Large intestine (tissue), 3 donors: ENCODE measurements at regions not wholly inside any gene's neighbourhood (a gene's known extent, or its start where the extent isn't known, plus 50 kb on each side); places are given as distances from the start of the nearest gene placed in this dataset.

Experiments used
- DNase-seq, 2 donors: peaks; one replicate each; pipeline versions ENCODE4 v3.0.0 to v3.0.0-alpha.2; 2013
- H3K27ac ChIP-seq: one replicate; pipeline ENCODE4 v1.5.1; 2013; ENCODE audit warnings: low read length
- H3K27me3 ChIP-seq: 2 replicates; pipeline ENCODE4 v1.6.1; 2013; ENCODE audit warnings: low read length; ENCODE audit not compliant: control insufficient read depth, insufficient read depth
- H3K36me3 ChIP-seq: 2 replicates; pipeline ENCODE4 v1.6.1; 2013; ENCODE audit warnings: low read length; ENCODE audit not compliant: control insufficient read depth, insufficient read depth
- H3K4me1 ChIP-seq: one replicate; pipeline ENCODE4 v1.6.1; 2013; ENCODE audit warnings: low read length; ENCODE audit not compliant: control insufficient read depth, insufficient read depth
- H3K4me3 ChIP-seq: one replicate; pipeline ENCODE4 v1.5.1; 2013; ENCODE audit warnings: low read length
- H3K9me3 ChIP-seq: one replicate; pipeline ENCODE4 v1.6.1; 2013; ENCODE audit warnings: mild to moderate bottlenecking, low read depth, low read length, moderate library complexity; ENCODE audit not compliant: control insufficient read depth
- WGBS: methylation state at CpG from one replicate; pipeline ENCODE4 v1.1.5; 2013; ENCODE audit warnings: low lambda C conversion rate; ENCODE audit not compliant: insufficient coverage; 5-methylcytosine and 5-hydroxymethylcytosine counted together

- Histone ChIP-seq H3K4me1 (no peaks in the 10 kb centered on the region), H3K27me3 (no peaks in the 10 kb centered on the region), H3K9me3 (no peaks in the 10 kb centered on the region), H3K36me3 (no peaks in the 10 kb centered on the region), H3K4me3 (no peak overlapping the region), H3K27ac (no peak overlapping the region)
- DNase-seq: no peak
- WGBS: 63% methylated on average over 2 of the region's 6 CpGs
These were observed 175.7 kb downstream of the CHRM3 start for GRCh38 chr1:239562095-239562494.

- H3K4me1 ChIP-seq: no peaks in the 10 kb centered on the region
- H3K4me3 ChIP-seq: no peak overlapping the region
- WGBS: 100% methylated on average over 1 of the region's 2 CpGs
- no peaks in the 10 kb centered on the region for H3K27me3 ChIP-seq
- no peaks in the 10 kb centered on the region for H3K9me3 ChIP-seq
- no peaks in the 10 kb centered on the region for H3K36me3 ChIP-seq
- DNase-seq: no peak
- no peak overlapping the region for H3K27ac ChIP-seq
These were observed 177.3 kb downstream of the CHRM3 start for GRCh38 chr1:239563681-239564080.

- Histone ChIP-seq H3K4me1 (no peaks in the 10 kb centered on the region), H3K27ac (no peak overlapping the region), H3K27me3 (no peaks in the 10 kb centered on the region), H3K9me3 (no peaks in the 10 kb centered on the region), H3K4me3 (no peak overlapping the region), H3K36me3 (no peaks in the 10 kb centered on the region)
- no peak for DNase-seq
- WGBS: 100% methylated on average over 2 of the region's 7 CpGs
These were observed 179.7 kb downstream of the CHRM3 start for GRCh38 chr1:239566074-239566473.

GRCh38 chr1:239570878-239571277 lies 184.5 kb downstream of the CHRM3 start:
- H3K27ac ChIP-seq: no peak overlapping the region
- H3K4me1 ChIP-seq: no peaks in the 10 kb centered on the region
- H3K27me3 ChIP-seq: no peaks in the 10 kb centered on the region
- no peaks in the 10 kb centered on the region for H3K9me3 ChIP-seq
- no CpG with 5 or more reads among the region's 3 CpGs for WGBS
- H3K36me3 ChIP-seq: no peaks in the 10 kb centered on the region
- H3K4me3 ChIP-seq: no peak overlapping the region
- peak in 1 of 2 donors; percentile 37 for DNase-seq

- no peak for DNase-seq
- Histone ChIP-seq H3K4me1 (no peaks in the 10 kb centered on the region), H3K4me3 (no peak overlapping the region), H3K27ac (no peak overlapping the region), H3K27me3 (no peaks in the 10 kb centered on the region), H3K36me3 (no peaks in the 10 kb centered on the region), H3K9me3 (no peaks in the 10 kb centered on the region)
- whole genome bisulfite sequencing: no CpG with 5 or more reads among the region's 4 CpGs
These were observed 185.8 kb downstream of the CHRM3 start for GRCh38 chr1:239572183-239572582.

- H3K27me3 ChIP-seq: no peaks in the 10 kb centered on the region
- no peak overlapping the region for H3K27ac ChIP-seq
- H3K4me3 ChIP-seq: no peak overlapping the region
- 100% methylated on average over 2 of the region's 2 CpGs for WGBS
- no peaks in the 10 kb centered on the region for H3K4me1 ChIP-seq
- no peaks in the 10 kb centered on the region for H3K36me3 ChIP-seq
- no peak for DNase-seq
- H3K9me3 ChIP-seq: no peaks in the 10 kb centered on the region
These were observed 187.7 kb downstream of the CHRM3 start for GRCh38 chr1:239574112-239574511.

GRCh38 chr1:239575113-239575512 lies 188.7 kb downstream of the CHRM3 start:
- Histone ChIP-seq H3K36me3 (no peaks in the 10 kb centered on the region), H3K27me3 (no peaks in the 10 kb centered on the region), H3K4me1 (no peaks in the 10 kb centered on the region), H3K9me3 (no peaks in the 10 kb centered on the region), H3K4me3 (no peak overlapping the region), H3K27ac (no peak overlapping the region)
- no CpG with 5 or more reads among the region's 2 CpGs for whole genome bisulfite sequencing
- DNase-seq: no peak

GRCh38 chr1:239583536-239583935 lies 197.2 kb downstream of the CHRM3 start:
- peak in 1 of 2 donors; percentile 16 for DNase-seq
- WGBS: 40% methylated on average over 1 of the region's 1 CpG
- Histone ChIP-seq H3K36me3 (no peaks in the 10 kb centered on the region), H3K4me3 (no peak overlapping the region), H3K27me3 (no peaks in the 10 kb centered on the region), H3K9me3 (no peaks in the 10 kb centered on the region), H3K4me1 (no peaks in the 10 kb centered on the region), H3K27ac (no peak overlapping the region)

GRCh38 chr1:239586128-239586527 lies 199.8 kb downstream of the CHRM3 start:
- no peak overlapping the region for H3K4me3 ChIP-seq
- no peaks in the 10 kb centered on the region for H3K36me3 ChIP-seq
- no peaks in the 10 kb centered on the region for H3K27me3 ChIP-seq
- H3K27ac ChIP-seq: no peak overlapping the region
- H3K9me3 ChIP-seq: no peaks in the 10 kb centered on the region
- H3K4me1 ChIP-seq: no peaks in the 10 kb centered on the region
- no peak for DNase-seq

GRCh38 chr1:239587066-239587465 lies 200.7 kb downstream of the CHRM3 start:
- no peak overlapping the region for H3K27ac ChIP-seq
- DNase-seq: no peak
- no peaks in the 10 kb centered on the region for H3K27me3 ChIP-seq
- H3K4me3 ChIP-seq: no peak overlapping the region
- H3K9me3 ChIP-seq: no peaks in the 10 kb centered on the region
- H3K4me1 ChIP-seq: no peaks in the 10 kb centered on the region
- no CpG with 5 or more reads among the region's 8 CpGs for WGBS
- H3K36me3 ChIP-seq: no peaks in the 10 kb centered on the region

GRCh38 chr1:239587574-239588369 lies 201.4 kb downstream of the CHRM3 start:
- 78% methylated on average over 5 of the region's 6 CpGs for WGBS
- no peak overlapping the region for H3K27ac ChIP-seq
- no peak for DNase-seq
- no peaks in the 10 kb centered on the region for H3K36me3 ChIP-seq
- no peaks in the 10 kb centered on the region for H3K4me1 ChIP-seq
- no peaks in the 10 kb centered on the region for H3K9me3 ChIP-seq
- no peak overlapping the region for H3K4me3 ChIP-seq
- H3K27me3 ChIP-seq: no peaks in the 10 kb centered on the region
